ENCODE measurements at regions not wholly inside any gene's neighbourhood (a gene's known extent, or its start where the extent isn't known, plus 50 kb on each side); places are given as distances from the start of the nearest gene placed in this dataset.
A peak's percentile ranks its signal among the peaks of the same experiment; 100 is the strongest.

GRCh38 chr10:23675585-23675984, 236.7 kb downstream of the OTUD1 start:
- Histone ChIP-seq H3K27me3 (no peaks in the 10 kb centered on the region), H3K27ac (no peak overlapping the region), H3K4me3 (no peak overlapping the region), H3K36me3 (replicated peaks in 1 of 2; ENCODE audit: insufficient read depth in 1 of 2, low read depth in 2 of 2) (no peaks in the 10 kb centered on the region), H3K9me3 (peaks cover 0 to 4% (median 0%) of the 10 kb centered on the region in 3 donors), H3K4me1 (no peaks in the 10 kb centered on the region)
- ATAC-seq (no peak), DNase-seq (no peak)
- TF ChIP-seq POLR2A (IDR thresholded peaks at IDR 0.05) (no peak), CTCF (IDR thresholded peaks at IDR 0.05) (no peak)
- 42 to 60% methylated on average over 2 of the region's 2 CpGs for WGBS, 2 donors
- intact Hi-C loops (cut with DNase I), result no loop called here

DNA sequence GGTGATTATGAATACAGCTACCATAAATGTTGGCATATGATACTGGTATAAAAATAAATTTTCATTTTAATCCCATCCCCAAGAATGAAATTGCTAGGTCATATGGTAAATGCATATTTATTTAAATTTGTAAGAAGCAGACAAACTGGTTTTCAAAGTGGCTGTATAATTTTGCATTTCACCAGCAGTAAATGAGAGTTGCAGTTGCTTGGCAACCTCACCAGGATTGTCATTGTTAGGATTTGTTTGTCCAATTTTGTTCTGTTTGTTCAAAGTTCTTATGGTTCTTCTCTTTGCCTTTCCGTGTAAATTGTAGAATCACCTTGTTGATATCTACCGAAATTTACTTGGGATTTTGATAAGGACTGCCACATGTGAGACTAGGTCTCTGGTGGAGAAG, 237.4 kb downstream of the OTUD1 start:
- DNase-seq (no peak), ATAC-seq (no peak)
- no peak overlapping the region for H3K4me3 ChIP-seq
- TF ChIP-seq CTCF (IDR thresholded peaks at IDR 0.05) (no peak), POLR2A (IDR thresholded peaks at IDR 0.05) (no peak)
- 22 to 23% methylated on average over 2 of the region's 2 CpGs for WGBS, 2 donors
- no peaks in the 10 kb centered on the region for H3K4me1 ChIP-seq
- no peaks in the 10 kb centered on the region for H3K27me3 ChIP-seq
- H3K36me3 ChIP-seq (replicated peaks in 1 of 2; ENCODE audit: insufficient read depth in 1 of 2, low read depth in 2 of 2), result no peaks in the 10 kb centered on the region
- peaks cover 0 to 4% (median 0%) of the 10 kb centered on the region in 3 donors for H3K9me3 ChIP-seq
- H3K27ac ChIP-seq, result no peak overlapping the region
- intact Hi-C loops (cut with DNase I), result no loop called here

DNA sequence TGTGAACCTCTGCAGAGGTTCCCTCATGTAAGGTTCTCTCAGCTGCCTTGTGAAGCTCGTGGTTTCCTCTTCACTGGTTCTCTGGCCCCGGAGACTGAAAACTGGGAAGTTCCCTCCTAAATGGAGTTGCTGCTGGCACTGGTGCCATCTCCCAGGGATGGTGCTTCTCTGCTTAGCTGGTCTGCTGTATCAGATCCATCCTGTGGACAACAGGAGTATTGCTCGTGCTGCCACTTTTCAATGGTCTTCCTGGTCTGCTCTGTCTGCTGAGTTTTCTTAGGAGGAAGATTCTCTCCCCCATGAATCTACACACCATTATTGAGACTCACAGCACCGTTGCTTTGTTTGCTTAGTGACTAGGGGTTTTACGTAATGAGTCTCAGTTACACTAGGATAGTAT, 247.8 kb downstream of the OTUD1 start:
- no peak for DNase-seq
- H3K9me3 ChIP-seq, result no peaks in the 10 kb centered on the region
- H3K27me3 ChIP-seq, result no peaks in the 10 kb centered on the region
- TF ChIP-seq CTCF (IDR thresholded peaks at IDR 0.05), result no peak
- no peak for TF ChIP-seq POLR2A (IDR thresholded peaks at IDR 0.05)
- 56 to 57% methylated on average over 5 of the region's 5 CpGs for WGBS, 2 donors
- H3K27ac ChIP-seq, result no peak overlapping the region
- intact Hi-C loops (cut with DNase I), result no loop called here
- H3K4me3 ChIP-seq, result no peak overlapping the region
- no peaks in the 10 kb centered on the region for H3K4me1 ChIP-seq
- no peaks in the 10 kb centered on the region for H3K36me3 ChIP-seq (replicated peaks in 1 of 2; ENCODE audit: insufficient read depth in 1 of 2, low read depth in 2 of 2)
- ATAC-seq, result no peak

- Histone ChIP-seq H3K4me1 (peaks cover 26% of the 10 kb centered on the region), H3K27me3 (peaks cover 0 to 26% of the 10 kb centered on the region in 2 donors), H3K27ac (no peak overlapping the region), H3K4me3 (no peak overlapping the region), H3K36me3 (replicated peaks in 1 of 2; ENCODE audit: insufficient read depth in 1 of 2, low read depth in 2 of 2) (no peaks in the 10 kb centered on the region), H3K9me3 (no peaks in the 10 kb centered on the region)
- TF ChIP-seq CTCF (IDR thresholded peaks at IDR 0.05) (no peak), POLR2A (IDR thresholded peaks at IDR 0.05) (no peak)
- intact Hi-C loops (cut with DNase I), result no loop called here
- no peak for DNase-seq
- 30 to 34% methylated on average over 7 of the region's 7 CpGs for WGBS, 2 donors
- no peak for ATAC-seq
Observed at GRCh38 chr10:23692736-23693135, 253.9 kb downstream of the OTUD1 start.

DNA sequence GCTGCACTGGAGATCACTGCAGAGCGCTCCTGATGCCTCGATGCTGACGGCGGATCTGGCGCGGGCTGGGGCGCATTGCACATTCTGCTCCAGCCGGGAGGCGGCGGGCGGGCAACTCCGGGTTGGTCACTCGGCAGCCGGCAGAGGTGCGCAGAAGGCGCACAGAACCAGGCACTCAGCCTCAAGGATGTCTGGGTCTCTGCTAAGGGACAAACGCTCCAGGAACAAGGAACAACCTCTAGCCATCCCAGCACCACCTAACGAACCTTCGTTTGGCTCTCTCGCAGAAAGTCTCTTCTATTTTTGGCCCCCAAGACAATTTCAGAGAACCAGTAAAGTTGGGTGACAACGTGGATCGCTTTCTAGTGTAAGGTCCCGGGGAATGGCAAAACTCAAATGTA, 254.6 kb downstream of the OTUD1 start:
- TF ChIP-seq POLR2A (IDR thresholded peaks at IDR 0.05) (no peak), CTCF (IDR thresholded peaks at IDR 0.05) (peak in 1 of 7 experiments; percentile 10)
- Histone ChIP-seq H3K36me3 (replicated peaks in 1 of 2; ENCODE audit: insufficient read depth in 1 of 2, low read depth in 2 of 2) (no peaks in the 10 kb centered on the region), H3K9me3 (no peaks in the 10 kb centered on the region), H3K27ac (no peak overlapping the region), H3K4me1 (peaks cover 26% of the 10 kb centered on the region), H3K27me3 (peaks cover 0 to 26% of the 10 kb centered on the region in 2 donors), H3K4me3 (no peak overlapping the region)
- ATAC-seq (no peak), DNase-seq (peak in 1 of 4 donors; percentile 22)
- intact Hi-C loops (cut with DNase I), result no loop called here
- 2% methylated on average over 17 to 23 of the region's 23 CpGs for WGBS, 2 donors

Measured in body of pancreas (tissue), 4 donors.